ENCODE measurements at regions not wholly inside any gene's neighbourhood (a gene's known extent, or its start where the extent isn't known, plus 50 kb on each side); places are given as distances from the start of the nearest gene placed in this dataset.

DNA sequence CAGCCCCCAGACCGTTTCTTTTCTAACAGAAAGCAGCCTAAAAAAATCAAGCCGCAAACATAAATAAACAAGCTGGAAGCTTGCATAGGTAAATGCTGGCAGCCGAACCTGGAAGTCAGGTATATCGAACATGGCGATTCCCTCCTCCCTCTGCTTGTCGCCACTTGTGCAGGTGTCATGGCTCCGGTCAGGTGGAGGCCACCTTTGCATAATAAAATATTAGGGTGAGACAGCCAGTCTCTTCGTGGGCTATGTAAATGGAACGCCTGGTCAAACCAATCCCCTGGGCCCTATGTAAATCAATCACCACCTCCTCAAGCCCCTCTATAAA lies 223.9 kb upstream of the DAAM1 start (continued):
- TF ChIP-seq, protein P1, sequence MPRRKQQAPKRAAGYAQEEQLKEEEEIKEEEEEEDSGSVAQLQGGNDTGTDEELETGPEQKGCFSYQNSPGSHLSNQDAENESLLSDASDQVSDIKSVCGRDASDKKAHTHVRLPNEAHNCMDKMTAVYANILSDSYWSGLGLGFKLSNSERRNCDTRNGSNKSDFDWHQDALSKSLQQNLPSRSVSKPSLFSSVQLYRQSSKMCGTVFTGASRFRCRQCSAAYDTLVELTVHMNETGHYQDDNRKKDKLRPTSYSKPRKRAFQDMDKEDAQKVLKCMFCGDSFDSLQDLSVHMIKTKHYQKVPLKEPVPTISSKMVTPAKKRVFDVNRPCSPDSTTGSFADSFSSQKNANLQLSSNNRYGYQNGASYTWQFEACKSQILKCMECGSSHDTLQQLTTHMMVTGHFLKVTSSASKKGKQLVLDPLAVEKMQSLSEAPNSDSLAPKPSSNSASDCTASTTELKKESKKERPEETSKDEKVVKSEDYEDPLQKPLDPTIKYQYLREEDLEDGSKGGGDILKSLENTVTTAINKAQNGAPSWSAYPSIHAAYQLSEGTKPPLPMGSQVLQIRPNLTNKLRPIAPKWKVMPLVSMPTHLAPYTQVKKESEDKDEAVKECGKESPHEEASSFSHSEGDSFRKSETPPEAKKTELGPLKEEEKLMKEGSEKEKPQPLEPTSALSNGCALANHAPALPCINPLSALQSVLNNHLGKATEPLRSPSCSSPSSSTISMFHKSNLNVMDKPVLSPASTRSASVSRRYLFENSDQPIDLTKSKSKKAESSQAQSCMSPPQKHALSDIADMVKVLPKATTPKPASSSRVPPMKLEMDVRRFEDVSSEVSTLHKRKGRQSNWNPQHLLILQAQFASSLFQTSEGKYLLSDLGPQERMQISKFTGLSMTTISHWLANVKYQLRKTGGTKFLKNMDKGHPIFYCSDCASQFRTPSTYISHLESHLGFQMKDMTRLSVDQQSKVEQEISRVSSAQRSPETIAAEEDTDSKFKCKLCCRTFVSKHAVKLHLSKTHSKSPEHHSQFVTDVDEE (CRISPR knock-in tag; IDR thresholded peaks at IDR 0.05), result no peak
- TF ChIP-seq SNAI2 (CRISPR knock-in tag; IDR thresholded peaks at IDR 0.05) (no peak), ESRRG (CRISPR knock-in tag; IDR thresholded peaks at IDR 0.05) (no peak), BACH2 (CRISPR knock-in tag; IDR thresholded peaks at IDR 0.05; ENCODE audit: borderline replicate concordance) (no peak), ARNTL (CRISPR knock-in tag; IDR thresholded peaks at IDR 0.05; ENCODE audit: borderline replicate concordance, low read depth) (no peak), RARB (CRISPR knock-in tag; IDR thresholded peaks at IDR 0.05) (no peak), TOX (CRISPR knock-in tag; IDR thresholded peaks at IDR 0.05; ENCODE audit: borderline replicate concordance) (no peak), CSDC2 (CRISPR knock-in tag; IDR thresholded peaks at IDR 0.05) (no peak)

DNA sequence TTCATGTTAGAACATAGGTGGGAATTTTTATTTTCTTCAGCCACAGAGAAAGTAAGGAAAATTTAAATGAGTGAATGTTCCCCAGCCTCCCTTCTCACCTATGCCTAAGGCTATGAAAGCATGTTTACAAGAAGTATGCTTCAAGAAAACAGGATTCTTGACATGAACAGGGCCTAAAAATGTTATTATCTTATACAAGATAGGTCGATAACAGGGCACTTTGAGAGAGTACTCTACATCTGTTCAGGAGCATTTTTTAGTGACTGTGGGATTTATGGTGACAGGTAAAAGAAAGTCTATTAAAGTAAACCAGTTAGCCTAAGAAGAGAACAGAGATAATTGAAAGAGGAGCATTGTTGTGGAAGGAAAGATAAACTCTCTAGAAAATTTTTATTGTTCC lies 222.9 kb upstream of the DAAM1 start:
- ATAC-seq, result no peak
- no peak for TF ChIP-seq ZFP3 (CRISPR knock-in tag; IDR thresholded peaks at IDR 0.05)
- TF ChIP-seq, protein P2, sequence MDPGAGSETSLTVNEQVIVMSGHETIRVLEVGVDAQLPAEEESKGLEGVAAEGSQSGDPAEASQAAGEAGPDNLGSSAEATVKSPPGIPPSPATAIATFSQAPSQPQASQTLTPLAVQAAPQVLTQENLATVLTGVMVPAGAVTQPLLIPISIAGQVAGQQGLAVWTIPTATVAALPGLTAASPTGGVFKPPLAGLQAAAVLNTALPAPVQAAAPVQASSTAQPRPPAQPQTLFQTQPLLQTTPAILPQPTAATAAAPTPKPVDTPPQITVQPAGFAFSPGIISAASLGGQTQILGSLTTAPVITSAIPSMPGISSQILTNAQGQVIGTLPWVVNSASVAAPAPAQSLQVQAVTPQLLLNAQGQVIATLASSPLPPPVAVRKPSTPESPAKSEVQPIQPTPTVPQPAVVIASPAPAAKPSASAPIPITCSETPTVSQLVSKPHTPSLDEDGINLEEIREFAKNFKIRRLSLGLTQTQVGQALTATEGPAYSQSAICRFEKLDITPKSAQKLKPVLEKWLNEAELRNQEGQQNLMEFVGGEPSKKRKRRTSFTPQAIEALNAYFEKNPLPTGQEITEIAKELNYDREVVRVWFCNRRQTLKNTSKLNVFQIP (CRISPR knock-in tag; IDR thresholded peaks at IDR 0.05; ENCODE audit: borderline replicate concordance, low read depth), result no peak
- TF ChIP-seq BACH2 (CRISPR knock-in tag; IDR thresholded peaks at IDR 0.05; ENCODE audit: borderline replicate concordance), result no peak
- no peak for TF ChIP-seq ZNF8 (CRISPR knock-in tag; IDR thresholded peaks at IDR 0.05)
- no peak for TF ChIP-seq ZNF565 (CRISPR knock-in tag; conservative IDR thresholded peaks at IDR 0.05; ENCODE audit: low read depth)
- TF ChIP-seq SNAI2 (CRISPR knock-in tag; IDR thresholded peaks at IDR 0.05), result no peak
- no peak for TF ChIP-seq ESRRG (CRISPR knock-in tag; IDR thresholded peaks at IDR 0.05)
- TF ChIP-seq ARNTL (CRISPR knock-in tag; IDR thresholded peaks at IDR 0.05; ENCODE audit: borderline replicate concordance, low read depth), result no peak
- TF ChIP-seq RARB (CRISPR knock-in tag; IDR thresholded peaks at IDR 0.05), result no peak
- TF ChIP-seq, protein P3, sequence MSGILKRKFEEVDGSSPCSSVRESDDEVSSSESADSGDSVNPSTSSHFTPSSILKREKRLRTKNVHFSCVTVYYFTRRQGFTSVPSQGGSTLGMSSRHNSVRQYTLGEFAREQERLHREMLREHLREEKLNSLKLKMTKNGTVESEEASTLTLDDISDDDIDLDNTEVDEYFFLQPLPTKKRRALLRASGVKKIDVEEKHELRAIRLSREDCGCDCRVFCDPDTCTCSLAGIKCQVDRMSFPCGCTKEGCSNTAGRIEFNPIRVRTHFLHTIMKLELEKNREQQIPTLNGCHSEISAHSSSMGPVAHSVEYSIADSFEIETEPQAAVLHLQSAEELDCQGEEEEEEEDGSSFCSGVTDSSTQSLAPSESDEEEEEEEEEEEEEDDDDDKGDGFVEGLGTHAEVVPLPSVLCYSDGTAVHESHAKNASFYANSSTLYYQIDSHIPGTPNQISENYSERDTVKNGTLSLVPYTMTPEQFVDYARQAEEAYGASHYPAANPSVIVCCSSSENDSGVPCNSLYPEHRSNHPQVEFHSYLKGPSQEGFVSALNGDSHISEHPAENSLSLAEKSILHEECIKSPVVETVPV (CRISPR knock-in tag; IDR thresholded peaks at IDR 0.05), result no peak
- TF ChIP-seq, protein P1 (CRISPR knock-in tag; IDR thresholded peaks at IDR 0.05), result no peak
- no peak for TF ChIP-seq TOX (CRISPR knock-in tag; IDR thresholded peaks at IDR 0.05; ENCODE audit: borderline replicate concordance)
- TF ChIP-seq, protein P4, sequence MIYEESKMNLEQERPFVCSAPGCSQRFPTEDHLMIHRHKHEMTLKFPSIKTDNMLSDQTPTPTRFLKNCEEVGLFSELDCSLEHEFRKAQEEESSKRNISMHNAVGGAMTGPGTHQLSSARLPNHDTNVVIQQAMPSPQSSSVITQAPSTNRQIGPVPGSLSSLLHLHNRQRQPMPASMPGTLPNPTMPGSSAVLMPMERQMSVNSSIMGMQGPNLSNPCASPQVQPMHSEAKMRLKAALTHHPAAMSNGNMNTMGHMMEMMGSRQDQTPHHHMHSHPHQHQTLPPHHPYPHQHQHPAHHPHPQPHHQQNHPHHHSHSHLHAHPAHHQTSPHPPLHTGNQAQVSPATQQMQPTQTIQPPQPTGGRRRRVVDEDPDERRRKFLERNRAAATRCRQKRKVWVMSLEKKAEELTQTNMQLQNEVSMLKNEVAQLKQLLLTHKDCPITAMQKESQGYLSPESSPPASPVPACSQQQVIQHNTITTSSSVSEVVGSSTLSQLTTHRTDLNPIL (CRISPR knock-in tag; IDR thresholded peaks at IDR 0.05; ENCODE audit: low read depth), result no peak
- no peak for TF ChIP-seq OSR1 (CRISPR knock-in tag; IDR thresholded peaks at IDR 0.05)

DNA sequence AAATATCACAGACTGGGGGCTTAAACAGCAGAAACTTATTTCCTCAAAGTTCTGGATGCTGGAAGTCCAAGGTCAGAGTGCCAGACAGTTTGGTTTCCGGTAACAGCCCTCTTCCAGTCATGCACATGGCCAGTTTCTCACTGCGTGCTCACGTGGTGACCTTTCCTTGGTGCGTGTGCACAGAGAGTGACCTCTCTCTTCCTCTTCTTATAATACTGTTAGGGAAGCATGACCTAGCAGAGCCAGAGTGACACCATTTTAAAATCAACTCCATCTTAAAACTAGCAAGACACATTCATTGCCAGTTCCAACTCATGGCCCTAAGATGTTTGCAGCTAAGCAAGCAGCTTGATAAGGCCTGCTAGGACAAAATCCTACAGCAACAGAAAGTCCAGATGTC lies 221.5 kb upstream of the DAAM1 start:
- ATAC-seq, result no peak
- no peak for TF ChIP-seq PPARA (CRISPR knock-in tag; IDR thresholded peaks at IDR 0.05; ENCODE audit: borderline replicate concordance)
- TF ChIP-seq ZNF8 (CRISPR knock-in tag; IDR thresholded peaks at IDR 0.05), result no peak
